ENCODE measurements at regions not wholly inside any gene's neighbourhood (a gene's known extent, or its start where the extent isn't known, plus 50 kb on each side); places are given as distances from the start of the nearest gene placed in this dataset.

- WGBS, 2 donors = 56 to 62% methylated on average over 3 of the region's 3 CpGs
- H3K36me3 ChIP-seq (ENCODE audit: control insufficient read depth in 4 of 4, insufficient read depth in 4 of 4, low read length in 4 of 4) = no peaks in the 10 kb centered on the region
- no peak overlapping the region for H3K27ac ChIP-seq (ENCODE audit: low read depth in 1 of 2, low read length in 1 of 2)
- TF ChIP-seq CTCF (IDR thresholded peaks at IDR 0.05; ENCODE audit: control extremely low read depth, extremely low read depth) = no peak
- no peaks in the 10 kb centered on the region for H3K27me3 ChIP-seq (ENCODE audit: control insufficient read depth in 3 of 3, insufficient read depth in 3 of 3, low read length in 2 of 3)
- DNase-seq (no peak), ATAC-seq (ENCODE audit: insufficient read depth, low FRiP score) (no peak)
- no peaks in the 10 kb centered on the region for H3K4me1 ChIP-seq (ENCODE audit: control insufficient read depth in 5 of 5, insufficient read depth in 5 of 5, low read length in 5 of 5)
- no peak overlapping the region for H3K4me3 ChIP-seq
- no peak overlapping the region for H3K9ac ChIP-seq (ENCODE audit: insufficient read depth in 1 of 2, low read length in 2 of 2)
- H3K9me3 ChIP-seq (ENCODE audit: control insufficient read depth in 4 of 4, insufficient read depth in 3 of 4, low read length in 3 of 4) = no peaks in the 10 kb centered on the region
Observed at GRCh38 chrX:65910899-65911298, 129.0 kb downstream of the VSIG4 start.

- no peaks in the 10 kb centered on the region for H3K36me3 ChIP-seq (ENCODE audit: control insufficient read depth in 4 of 4, insufficient read depth in 4 of 4, low read length in 4 of 4)
- H3K27ac ChIP-seq (ENCODE audit: low read depth in 1 of 2, low read length in 1 of 2) = no peak overlapping the region
- no peak for TF ChIP-seq CTCF (IDR thresholded peaks at IDR 0.05; ENCODE audit: control extremely low read depth, extremely low read depth)
- no peaks in the 10 kb centered on the region for H3K4me1 ChIP-seq (ENCODE audit: control insufficient read depth in 5 of 5, insufficient read depth in 5 of 5, low read length in 5 of 5)
- no peaks in the 10 kb centered on the region for H3K27me3 ChIP-seq (ENCODE audit: control insufficient read depth in 3 of 3, insufficient read depth in 3 of 3, low read length in 2 of 3)
- no peak overlapping the region for H3K4me3 ChIP-seq
- DNase-seq (no peak), ATAC-seq (ENCODE audit: insufficient read depth, low FRiP score) (no peak)
- H3K9me3 ChIP-seq (ENCODE audit: control insufficient read depth in 4 of 4, insufficient read depth in 3 of 4, low read length in 3 of 4) = no peaks in the 10 kb centered on the region
- WGBS, 2 donors = 64 to 83% methylated on average over 1 of the region's 1 CpG
- no peak overlapping the region for H3K9ac ChIP-seq (ENCODE audit: insufficient read depth in 1 of 2, low read length in 2 of 2)
Observed at GRCh38 chrX:65903750-65904149, 136.1 kb downstream of the VSIG4 start.

GRCh38 chrX:65902011-65902410 lies 137.9 kb downstream of the VSIG4 start:
- Histone ChIP-seq H3K4me1 (ENCODE audit: control insufficient read depth in 5 of 5, insufficient read depth in 5 of 5, low read length in 5 of 5) (no peaks in the 10 kb centered on the region), H3K27ac (ENCODE audit: low read depth in 1 of 2, low read length in 1 of 2) (no peak overlapping the region), H3K27me3 (ENCODE audit: control insufficient read depth in 3 of 3, insufficient read depth in 3 of 3, low read length in 2 of 3) (no peaks in the 10 kb centered on the region), H3K9ac (ENCODE audit: insufficient read depth in 1 of 2, low read length in 2 of 2) (no peak overlapping the region), H3K36me3 (ENCODE audit: control insufficient read depth in 4 of 4, insufficient read depth in 4 of 4, low read length in 4 of 4) (no peaks in the 10 kb centered on the region), H3K4me3 (no peak overlapping the region), H3K9me3 (ENCODE audit: control insufficient read depth in 4 of 4, insufficient read depth in 3 of 4, low read length in 3 of 4) (no peaks in the 10 kb centered on the region)
- 53 to 87% methylated on average over 3 of the region's 3 CpGs for WGBS, 2 donors
- no peak for DNase-seq
- no peak for ATAC-seq (ENCODE audit: insufficient read depth, low FRiP score)
- TF ChIP-seq CTCF (IDR thresholded peaks at IDR 0.05; ENCODE audit: control extremely low read depth, extremely low read depth) = no peak

All from lung (tissue), 11 donors.